ENCODE measurements at regions not wholly inside any gene's neighbourhood (a gene's known extent, or its start where the extent isn't known, plus 50 kb on each side); places are given as distances from the start of the nearest gene placed in this dataset.

DNA sequence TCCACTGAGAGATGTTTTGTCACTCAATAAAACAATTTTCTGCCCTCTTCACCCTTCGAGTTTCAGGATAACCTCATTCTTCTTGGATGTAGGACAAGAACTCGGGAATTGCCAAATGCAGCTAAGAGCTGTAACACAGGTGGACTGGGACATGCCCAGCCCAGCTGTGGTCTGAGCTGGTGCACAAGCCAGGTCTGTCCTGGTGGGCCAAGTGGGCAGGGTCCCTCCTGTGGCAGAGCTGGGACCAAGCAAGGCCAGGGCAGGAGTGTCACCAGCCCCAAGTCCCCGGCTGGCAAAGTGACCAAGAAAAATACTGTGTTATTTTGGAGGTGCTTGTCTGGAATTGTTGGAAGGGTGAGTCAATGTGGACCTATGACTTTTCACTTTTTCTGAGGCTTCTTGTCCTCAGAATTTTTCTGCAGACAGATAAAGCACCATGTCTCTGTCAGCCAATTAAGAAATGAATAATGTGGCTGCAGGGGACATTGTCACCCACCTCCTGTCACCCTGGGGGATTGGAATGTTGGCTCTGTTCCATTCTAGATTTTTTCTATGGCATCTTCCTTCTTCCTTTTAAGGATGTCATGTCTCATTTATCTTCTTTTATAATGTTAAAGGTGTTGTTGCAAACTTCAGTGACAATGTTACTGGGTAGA, 645.2 kb upstream of the EPHA6 start:
- TF ChIP-seq, protein P1, sequence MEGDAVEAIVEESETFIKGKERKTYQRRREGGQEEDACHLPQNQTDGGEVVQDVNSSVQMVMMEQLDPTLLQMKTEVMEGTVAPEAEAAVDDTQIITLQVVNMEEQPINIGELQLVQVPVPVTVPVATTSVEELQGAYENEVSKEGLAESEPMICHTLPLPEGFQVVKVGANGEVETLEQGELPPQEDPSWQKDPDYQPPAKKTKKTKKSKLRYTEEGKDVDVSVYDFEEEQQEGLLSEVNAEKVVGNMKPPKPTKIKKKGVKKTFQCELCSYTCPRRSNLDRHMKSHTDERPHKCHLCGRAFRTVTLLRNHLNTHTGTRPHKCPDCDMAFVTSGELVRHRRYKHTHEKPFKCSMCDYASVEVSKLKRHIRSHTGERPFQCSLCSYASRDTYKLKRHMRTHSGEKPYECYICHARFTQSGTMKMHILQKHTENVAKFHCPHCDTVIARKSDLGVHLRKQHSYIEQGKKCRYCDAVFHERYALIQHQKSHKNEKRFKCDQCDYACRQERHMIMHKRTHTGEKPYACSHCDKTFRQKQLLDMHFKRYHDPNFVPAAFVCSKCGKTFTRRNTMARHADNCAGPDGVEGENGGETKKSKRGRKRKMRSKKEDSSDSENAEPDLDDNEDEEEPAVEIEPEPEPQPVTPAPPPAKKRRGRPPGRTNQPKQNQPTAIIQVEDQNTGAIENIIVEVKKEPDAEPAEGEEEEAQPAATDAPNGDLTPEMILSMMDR (IDR thresholded peaks at IDR 0.05): no peak
- no peak for TF ChIP-seq POLR2A (IDR thresholded peaks at IDR 0.05)

Data from upper lobe of left lung (tissue), 4 donors.